ENCODE measurements at regions not wholly inside any gene's neighbourhood (a gene's known extent, or its start where the extent isn't known, plus 50 kb on each side); places are given as distances from the start of the nearest gene placed in this dataset.

DNA sequence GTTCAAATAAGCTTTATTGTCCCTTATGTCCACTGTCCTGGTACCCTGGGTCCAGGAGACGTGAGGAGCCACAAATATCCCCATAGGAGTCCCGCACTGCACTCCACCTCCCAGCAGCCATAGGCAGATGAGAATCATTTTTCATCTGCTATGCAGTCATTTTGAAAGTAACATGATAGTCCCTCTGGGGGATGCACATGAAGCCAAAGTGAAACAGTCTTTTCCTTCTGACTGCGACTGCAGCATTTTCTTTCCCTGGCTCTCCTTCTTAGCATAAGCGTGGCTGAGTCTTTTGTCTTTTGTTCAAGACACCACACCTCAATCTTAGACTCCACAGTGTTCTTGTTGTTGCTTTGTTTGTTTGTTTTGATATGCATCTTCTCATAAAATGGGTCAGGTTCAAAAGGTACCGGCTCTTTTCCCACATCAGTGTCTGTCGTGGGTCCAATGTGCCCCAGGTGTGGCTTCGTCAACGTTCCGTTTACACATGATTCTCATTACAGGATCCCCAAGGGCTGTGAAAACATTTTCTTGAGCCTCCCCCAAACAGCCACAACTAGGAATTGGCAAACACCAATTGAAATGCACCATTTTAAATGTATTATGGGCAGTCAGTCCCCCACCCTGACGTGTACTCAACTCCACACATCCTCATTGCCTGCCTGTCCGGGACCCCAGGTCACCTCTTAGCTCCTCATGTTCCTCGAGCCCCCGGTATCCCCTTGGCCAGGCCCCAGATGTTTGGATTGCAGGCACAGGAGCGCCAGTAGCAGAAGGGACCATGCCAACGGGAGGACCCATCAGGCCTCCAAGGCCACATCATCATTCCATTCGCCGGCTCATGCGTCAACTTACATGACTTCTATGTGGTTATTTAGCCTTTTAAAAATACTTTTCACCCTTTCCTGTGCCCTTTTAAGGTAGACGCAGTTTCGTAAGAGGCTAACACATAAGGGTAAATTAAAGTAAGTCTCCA lies 237.8 kb upstream of the DAPK1 start:
- no peak for DNase-seq

- DNase-seq, result no peak
Observed at GRCh38 chr9:87263291-87263690, 234.4 kb upstream of the DAPK1 start.

DNA sequence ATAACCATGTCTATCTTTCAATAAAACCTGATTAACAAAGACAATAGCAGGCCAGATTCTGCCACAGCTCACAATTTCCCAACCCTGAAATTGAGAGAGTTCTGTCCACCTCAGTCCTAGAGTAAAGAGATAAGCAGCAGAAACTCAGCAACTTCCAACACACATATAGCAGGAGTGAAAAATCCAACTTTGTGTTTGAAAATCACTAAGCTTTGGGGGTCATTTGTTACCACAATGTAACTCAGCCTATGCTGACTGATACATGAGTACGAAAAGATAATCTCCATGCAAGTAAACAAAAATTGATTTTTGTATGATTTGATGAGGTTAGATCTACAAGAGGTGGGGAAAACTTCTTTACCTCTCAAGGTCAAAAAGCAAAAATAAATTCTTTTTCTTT lies 231.0 kb upstream of the DAPK1 start:
- DNase-seq, result no peak

GRCh38 chr9:87267251-87268070 lies 230.2 kb upstream of the DAPK1 start:
- DNase-seq, result no peak

GRCh38 chr9:87269296-87270176 lies 228.1 kb upstream of the DAPK1 start:
- DNase-seq, result no peak

DNA sequence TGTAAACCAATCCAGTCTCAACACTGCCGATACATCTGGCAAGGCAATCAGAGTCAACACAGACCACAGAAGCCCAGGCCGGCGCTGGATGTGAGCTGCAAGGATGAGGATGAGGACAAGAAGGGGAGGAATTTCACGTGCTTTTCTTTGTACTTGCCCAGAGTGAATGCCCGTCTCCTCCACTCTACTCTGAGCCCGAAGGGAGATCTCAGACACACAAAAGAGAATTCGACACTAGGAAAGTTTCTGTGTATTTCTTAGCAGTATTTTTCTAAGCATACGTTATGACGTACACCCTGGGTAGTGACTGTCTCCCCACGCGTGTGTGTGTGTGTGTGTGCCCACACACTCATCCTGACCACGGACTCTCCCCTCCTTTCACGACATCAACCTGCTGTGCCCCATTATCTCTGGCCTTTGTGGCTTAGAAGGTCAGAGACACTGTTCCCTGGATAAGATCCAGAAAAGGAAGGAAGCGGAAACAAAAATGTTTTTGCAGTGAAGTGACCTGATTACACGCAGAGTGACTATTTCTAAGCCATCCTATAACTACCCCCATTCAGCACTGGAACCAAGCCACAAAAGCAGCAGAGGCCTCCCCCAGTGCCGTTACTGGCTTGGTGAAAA lies 227.3 kb upstream of the DAPK1 start:
- no peak for DNase-seq

DNA sequence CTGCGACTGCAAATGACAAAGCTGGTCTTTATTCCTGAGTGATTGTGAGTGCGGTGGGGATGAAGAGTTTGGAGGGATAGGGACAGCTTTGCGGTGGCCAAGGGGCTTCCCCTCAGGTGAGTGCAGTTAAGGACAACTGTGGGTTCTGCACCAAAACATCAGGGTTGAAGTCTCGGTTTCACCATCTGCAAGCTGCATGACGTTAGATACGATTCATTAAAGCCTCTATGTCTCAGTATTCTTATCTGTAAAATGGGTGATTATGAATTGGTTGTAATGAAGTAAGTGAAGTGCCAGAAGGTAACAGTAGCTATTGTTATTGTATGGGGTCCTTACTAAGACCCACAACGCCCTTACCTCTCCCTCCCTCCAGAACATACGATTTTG lies 226.8 kb upstream of the DAPK1 start:
- DNase-seq, result no peak

GRCh38 chr9:87271696-87272477 lies 225.8 kb upstream of the DAPK1 start:
- no peak for DNase-seq

- no peak for DNase-seq
Observed at GRCh38 chr9:87275047-87275725, 222.5 kb upstream of the DAPK1 start.

DNA sequence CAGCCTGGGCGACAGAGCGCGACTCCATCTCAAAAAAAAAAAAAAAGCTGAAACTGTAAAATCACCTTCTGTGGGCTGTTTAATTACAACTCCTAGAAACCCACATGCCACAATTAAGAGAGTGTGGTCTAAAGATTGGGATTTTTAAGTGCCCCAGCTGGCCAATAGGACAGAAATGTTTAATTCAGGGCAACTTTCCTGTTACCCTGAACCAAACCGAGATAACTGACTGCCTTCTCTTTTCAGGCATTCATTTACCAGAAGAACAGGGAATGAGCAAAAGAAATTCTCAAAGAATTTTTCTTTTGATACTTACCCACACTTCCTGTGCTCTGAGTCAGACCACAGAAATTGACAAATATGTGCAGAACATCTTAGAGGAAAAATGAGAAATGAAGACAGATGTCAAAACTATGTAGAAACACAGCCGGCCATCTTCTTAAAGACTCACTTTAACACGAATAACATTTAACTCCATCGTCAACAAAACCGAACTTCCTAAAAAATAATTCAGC lies 221.3 kb upstream of the DAPK1 start:
- DNase-seq, result no peak

GRCh38 chr9:87276851-87277261 lies 220.8 kb upstream of the DAPK1 start:
- DNase-seq, result no peak

DNA sequence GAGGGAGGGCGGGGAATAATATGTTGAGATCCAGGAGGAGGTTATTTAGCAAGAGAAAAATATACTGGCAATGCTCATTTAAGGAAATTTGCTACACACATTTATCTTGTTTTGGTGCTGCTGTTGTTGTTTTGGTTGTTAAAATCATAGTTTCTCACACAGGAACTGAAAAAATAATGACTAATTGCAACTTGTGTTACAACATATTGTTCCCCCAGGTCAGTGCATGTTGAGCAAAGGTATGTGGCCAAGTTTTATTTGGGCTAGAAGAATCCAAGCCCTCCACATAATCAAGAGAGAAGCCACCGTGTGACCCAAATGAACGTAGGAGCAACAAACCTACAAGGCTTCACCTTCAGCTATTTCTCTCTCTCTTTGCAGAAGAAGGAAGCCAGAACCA lies 220.3 kb upstream of the DAPK1 start:
- no peak for DNase-seq

DNA sequence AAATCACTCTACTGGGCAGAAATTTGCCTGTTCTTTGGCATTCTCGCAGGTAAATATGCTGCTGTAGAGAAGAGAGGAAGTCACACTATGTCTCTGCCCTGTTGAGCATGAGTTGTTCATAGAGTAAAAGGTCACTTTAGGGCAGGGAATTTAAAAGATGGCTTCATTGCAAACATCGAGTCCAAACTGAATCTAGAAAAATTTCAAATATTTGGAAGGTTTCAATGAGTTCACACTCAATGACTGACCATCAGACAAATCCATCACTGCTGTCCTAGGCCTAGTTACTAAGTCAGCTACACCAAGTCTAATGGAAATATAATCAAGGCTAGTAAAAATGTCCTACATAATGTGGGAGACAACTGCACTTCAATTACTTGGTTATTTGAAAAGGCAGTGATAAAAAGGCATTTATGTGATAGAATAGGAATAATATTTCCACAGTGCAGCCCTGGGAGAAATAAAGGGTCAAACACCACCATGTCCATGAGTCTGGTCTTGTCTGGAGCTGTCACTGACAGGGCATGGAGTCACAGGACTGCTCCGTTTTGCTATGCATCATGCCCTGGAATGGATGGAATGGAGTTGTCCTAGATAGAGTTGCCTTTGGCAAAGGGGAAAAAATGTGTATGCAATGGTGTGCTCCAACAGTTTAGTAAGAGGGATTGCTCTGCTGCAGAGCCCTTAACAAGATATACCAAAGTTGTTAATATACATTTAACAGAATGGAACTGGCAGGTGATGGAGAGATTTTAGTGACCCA lies 218.5 kb upstream of the DAPK1 start:
- DNase-seq, result no peak

- no peak for DNase-seq
Observed at GRCh38 chr9:87280421-87280820, 217.2 kb upstream of the DAPK1 start.

DNA sequence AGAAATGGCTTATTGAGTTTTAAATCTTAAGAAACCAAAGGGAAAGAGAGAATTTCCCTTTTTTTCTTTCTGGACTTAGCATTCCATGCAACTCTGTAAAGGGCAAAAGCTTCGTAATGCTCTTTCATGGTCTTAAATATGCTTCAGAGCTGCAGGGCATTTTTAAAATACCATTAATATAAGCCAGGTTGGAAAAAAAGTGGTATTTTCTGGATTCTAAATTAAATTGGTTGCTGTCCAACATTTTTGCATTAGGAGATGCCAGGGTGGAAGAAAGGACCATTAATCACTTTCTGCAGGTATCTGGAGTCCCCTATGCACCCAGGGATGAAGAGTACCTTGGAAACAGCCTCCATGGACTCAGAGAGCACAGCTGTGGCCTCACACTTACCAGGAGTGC lies 215.1 kb upstream of the DAPK1 start:
- DNase-seq, result no peak

DNA sequence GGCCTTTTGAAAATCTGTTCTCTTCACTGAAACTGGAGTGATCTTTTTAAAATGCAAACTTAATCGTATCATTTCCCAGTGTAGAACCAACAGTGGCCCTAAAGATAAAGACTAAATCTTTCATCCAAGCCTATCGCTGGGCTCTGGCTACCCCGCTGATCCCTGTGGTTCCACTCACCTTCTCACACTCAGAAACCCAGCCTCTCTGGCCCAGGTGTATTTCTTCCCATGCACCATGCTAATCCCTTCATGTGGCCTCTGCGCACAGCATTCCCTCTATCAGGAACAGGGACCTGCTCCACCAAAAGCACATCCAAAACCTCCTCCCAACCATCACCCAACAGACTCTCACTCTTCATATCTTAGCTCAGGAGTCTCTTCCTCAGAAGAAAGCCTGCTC lies 214.1 kb upstream of the DAPK1 start:
- DNase-seq, result no peak

DNA sequence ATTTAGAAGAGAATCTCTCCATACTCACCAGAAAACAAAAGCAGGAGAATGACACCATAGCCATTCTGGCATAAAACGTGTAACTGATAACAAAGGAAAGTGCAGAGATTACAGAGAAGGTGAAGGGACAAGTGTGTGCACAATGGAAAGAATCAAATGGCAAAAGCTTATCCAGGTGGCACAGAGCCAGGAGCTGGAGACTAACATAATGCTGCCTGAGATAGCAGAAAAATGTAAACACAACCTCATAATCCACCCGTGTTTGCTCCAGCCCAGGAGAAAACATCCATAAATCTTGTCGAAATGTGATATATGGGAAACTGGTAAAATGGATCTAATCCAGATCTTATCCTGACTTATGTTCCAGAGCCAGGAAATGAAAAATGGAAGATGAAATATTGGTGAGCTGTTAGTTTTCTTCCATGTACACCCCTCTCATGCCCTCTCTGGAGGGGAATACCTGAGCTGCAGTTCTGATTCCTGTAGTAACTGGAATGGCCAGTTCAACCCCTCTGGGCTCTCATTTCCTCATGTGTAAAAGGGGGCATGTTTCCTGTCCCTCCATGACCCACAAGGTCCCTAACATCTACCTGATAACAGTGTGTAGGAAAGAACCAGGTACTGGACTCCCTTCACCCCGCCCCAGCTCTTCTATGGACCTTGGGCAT lies 212.3 kb upstream of the DAPK1 start:
- DNase-seq, result no peak

DNA sequence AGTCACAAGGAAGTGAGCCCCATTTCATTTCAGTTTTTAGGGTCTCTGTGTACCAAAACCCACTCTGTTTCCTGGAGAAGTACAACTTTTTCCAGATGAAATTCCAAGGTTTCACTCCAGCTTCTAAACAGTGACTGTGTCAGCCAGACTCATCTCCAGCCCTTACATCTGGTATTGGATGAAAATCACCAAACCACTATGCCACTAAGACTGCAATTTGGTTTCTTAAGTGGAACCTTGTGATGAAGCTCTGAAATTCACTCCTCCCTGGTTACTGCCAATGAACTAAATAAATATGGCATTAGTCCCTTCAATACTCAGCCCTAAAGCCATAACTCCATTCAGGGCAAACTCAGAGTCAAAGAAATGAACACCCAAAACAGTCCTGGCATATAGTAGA lies 211.2 kb upstream of the DAPK1 start:
- no peak for DNase-seq

Data from activated CD8-positive, alpha-beta memory T cell treated with anti-CD3 and anti-CD28 coated beads for 24 hours (primary cell).